ENCODE measurements at regions not wholly inside any gene's neighbourhood (a gene's known extent, or its start where the extent isn't known, plus 50 kb on each side); places are given as distances from the start of the nearest gene placed in this dataset.

DNA sequence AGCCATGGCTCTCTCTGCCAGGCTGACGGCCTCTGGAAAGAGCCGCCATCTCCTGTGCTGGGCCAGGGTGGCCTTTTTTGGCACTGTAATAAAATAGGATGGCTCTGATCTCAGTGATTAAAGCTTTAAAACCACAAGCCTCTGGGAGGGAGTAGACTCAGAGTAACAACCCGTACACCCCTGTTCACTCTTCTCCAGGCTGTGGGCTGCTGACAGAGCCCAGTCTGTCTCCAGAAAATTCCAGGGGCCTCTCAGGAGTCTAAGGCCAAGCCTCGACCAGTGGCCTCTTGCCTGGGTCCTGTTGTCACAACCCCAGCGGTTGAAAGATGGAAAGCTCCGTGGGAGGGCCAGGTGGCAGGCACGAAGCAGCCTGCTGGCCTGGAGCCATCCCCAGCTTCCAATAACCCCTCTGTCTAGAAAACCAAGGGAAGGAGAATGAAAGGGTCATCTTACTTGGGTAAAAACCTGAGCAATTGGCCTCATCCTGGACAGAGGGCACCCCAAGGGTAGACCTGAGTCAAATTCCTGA is 286.7 kb upstream of the ZNF462 start:
- TF ChIP-seq, protein P1, sequence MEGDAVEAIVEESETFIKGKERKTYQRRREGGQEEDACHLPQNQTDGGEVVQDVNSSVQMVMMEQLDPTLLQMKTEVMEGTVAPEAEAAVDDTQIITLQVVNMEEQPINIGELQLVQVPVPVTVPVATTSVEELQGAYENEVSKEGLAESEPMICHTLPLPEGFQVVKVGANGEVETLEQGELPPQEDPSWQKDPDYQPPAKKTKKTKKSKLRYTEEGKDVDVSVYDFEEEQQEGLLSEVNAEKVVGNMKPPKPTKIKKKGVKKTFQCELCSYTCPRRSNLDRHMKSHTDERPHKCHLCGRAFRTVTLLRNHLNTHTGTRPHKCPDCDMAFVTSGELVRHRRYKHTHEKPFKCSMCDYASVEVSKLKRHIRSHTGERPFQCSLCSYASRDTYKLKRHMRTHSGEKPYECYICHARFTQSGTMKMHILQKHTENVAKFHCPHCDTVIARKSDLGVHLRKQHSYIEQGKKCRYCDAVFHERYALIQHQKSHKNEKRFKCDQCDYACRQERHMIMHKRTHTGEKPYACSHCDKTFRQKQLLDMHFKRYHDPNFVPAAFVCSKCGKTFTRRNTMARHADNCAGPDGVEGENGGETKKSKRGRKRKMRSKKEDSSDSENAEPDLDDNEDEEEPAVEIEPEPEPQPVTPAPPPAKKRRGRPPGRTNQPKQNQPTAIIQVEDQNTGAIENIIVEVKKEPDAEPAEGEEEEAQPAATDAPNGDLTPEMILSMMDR (IDR thresholded peaks at IDR 0.05), result no peak
- TF ChIP-seq POLR2A (IDR thresholded peaks at IDR 0.05), result no peak
- no peak for TF ChIP-seq POLR2AphosphoS5 (IDR thresholded peaks at IDR 0.05)
